Esophagus squamous epithelium (tissue), 5 donors: ENCODE measurements at regions not wholly inside any gene's neighbourhood (a gene's known extent, or its start where the extent isn't known, plus 50 kb on each side); places are given as distances from the start of the nearest gene placed in this dataset.

Experiments used
- DNase-seq: peaks from one replicate; lab custom pipeline; 2025; lab: John Stamatoyannopoulos, UW
- H3K27ac ChIP-seq, 4 donors: fragments of 200-600 bp; sonication (generic); one replicate each; pipeline ENCODE4 v1.5.1; 2016 to 2019; ENCODE audit warnings: mild to moderate bottlenecking in 1 of 4
- H3K27me3 ChIP-seq, 4 donors: fragments of 200-600 bp; sonication (generic); 1 replicate in 3 of 4; 2 replicates in 1 of 4; pipeline versions ENCODE4 v1.5.1 to v1.6.0; 2017 to 2021; ENCODE audit warnings: antibody characterized with exemption in 1 of 4
- H3K36me3 ChIP-seq, 3 donors: fragments of 200-600 bp; sonication (generic); one replicate each; pipeline ENCODE4 v1.5.1; 2016 to 2019
- H3K4me1 ChIP-seq, 3 donors: fragments of 200-600 bp; sonication (generic); one replicate each; pipeline ENCODE4 v1.5.1; 2017 to 2019
- H3K4me3 ChIP-seq, 4 donors: fragments of 200-600 bp; sonication (generic); 1 replicate in 3 of 4; 2 replicates in 1 of 4; pipeline ENCODE4 v1.5.1; 2016 to 2019; ENCODE audit warnings: mild to moderate bottlenecking in 2 of 4, moderate library complexity in 1 of 4
- H3K9me3 ChIP-seq, 3 donors: fragments of 200-600 bp; sonication (generic); one replicate each; pipeline ENCODE4 v1.5.1; 2016 to 2019
- CTCF ChIP-seq, 6 experiments: fragments of 450-650 bp in 4 of 6; fragments of 200-600 bp in 2 of 6; sonication (generic) in 2 of 6; IDR thresholded peaks; one replicate each; pipeline ENCODE4 v1.5.1; 2016 to 2019; ENCODE audit warnings: antibody characterized with exemption in 6 of 6, mild to moderate bottlenecking in 4 of 6, moderate library complexity in 4 of 6
- POLR2A ChIP-seq, 4 donors: fragments of 450-650 bp; IDR thresholded peaks; one replicate each; pipeline ENCODE4 v1.6.1; 2017; ENCODE audit warnings: antibody characterized with exemption in 4 of 4, mild to moderate bottlenecking in 4 of 4, moderate library complexity in 3 of 4
- WGBS, 2 donors: methylation state at CpG; one replicate each; pipeline ENCODE4 v1.1.5; 2018; 5-methylcytosine and 5-hydroxymethylcytosine counted together
- intact Hi-C: fragments of 100-400 bp; cut with DNase I; formaldehyde crosslinking; loops from one replicate; pipeline ENCODE4 v1.15.0; 2022
- donor health status: DM: yes; HTN: yes; CAD: no.

DNA sequence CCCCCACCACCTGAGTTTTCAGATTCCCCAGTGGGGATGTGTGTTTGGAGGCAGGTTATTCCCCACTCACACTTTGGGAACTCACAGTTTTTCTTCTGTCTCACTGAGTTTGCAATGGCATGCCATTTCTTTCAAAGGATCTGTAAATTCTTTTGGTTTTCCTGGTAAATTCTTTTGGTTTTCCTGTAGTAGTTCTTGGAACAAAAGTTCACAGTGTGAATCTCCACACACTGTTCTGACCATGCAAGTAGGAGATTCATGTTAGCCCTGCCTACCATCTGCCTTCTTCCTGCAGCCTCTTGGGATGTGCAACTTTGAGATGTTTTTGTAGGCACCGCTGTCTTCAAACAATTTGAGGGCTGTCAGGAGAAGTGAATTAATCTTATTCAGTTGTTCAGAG is 165.6 kb upstream of the OGFRL1 start:
- TF ChIP-seq POLR2A (IDR thresholded peaks at IDR 0.05) = no peak
- no peak for TF ChIP-seq CTCF (IDR thresholded peaks at IDR 0.05)
- 88 to 91% methylated on average over 1 of the region's 1 CpG for WGBS, 2 donors
- H3K4me1 ChIP-seq = no peaks in the 10 kb centered on the region
- H3K27ac ChIP-seq = no peak overlapping the region
- H3K36me3 ChIP-seq = no peaks in the 10 kb centered on the region
- H3K27me3 ChIP-seq = no peaks in the 10 kb centered on the region
- H3K9me3 ChIP-seq = peaks cover 0 to 9% (median 0%) of the 10 kb centered on the region in 3 donors
- intact Hi-C loops = no loop called here
- no peak overlapping the region for H3K4me3 ChIP-seq
- DNase-seq = no peak

DNA sequence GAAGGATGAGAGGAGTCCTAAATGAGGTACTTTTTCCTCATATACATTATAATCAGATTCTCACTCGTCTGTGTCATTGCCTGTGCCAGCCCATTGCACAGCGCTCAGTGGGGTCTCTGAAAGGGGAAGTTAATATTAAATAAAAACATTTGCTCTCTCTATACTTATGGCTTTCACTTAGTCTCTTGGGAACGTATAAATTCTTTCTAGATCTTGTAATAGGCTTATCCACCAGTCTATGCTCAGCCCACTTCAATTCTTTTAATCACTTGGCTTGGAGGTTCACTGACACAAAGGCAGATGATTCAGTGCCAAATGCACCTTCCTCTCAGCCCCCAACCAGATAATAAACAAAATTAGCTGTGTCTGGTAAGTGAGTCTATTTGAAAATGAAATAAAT is 164.3 kb upstream of the OGFRL1 start:
- Histone ChIP-seq H3K4me1 (no peaks in the 10 kb centered on the region), H3K36me3 (no peaks in the 10 kb centered on the region), H3K27me3 (no peaks in the 10 kb centered on the region), H3K27ac (no peak overlapping the region), H3K9me3 (peaks cover 0 to 6% (median 0%) of the 10 kb centered on the region in 3 donors), H3K4me3 (no peak overlapping the region)
- TF ChIP-seq POLR2A (IDR thresholded peaks at IDR 0.05) (no peak), CTCF (IDR thresholded peaks at IDR 0.05) (no peak)
- no peak for DNase-seq
- 60 to 77% methylated on average over 3 of the region's 3 CpGs for WGBS, 2 donors
- intact Hi-C loops = no loop called here

DNA sequence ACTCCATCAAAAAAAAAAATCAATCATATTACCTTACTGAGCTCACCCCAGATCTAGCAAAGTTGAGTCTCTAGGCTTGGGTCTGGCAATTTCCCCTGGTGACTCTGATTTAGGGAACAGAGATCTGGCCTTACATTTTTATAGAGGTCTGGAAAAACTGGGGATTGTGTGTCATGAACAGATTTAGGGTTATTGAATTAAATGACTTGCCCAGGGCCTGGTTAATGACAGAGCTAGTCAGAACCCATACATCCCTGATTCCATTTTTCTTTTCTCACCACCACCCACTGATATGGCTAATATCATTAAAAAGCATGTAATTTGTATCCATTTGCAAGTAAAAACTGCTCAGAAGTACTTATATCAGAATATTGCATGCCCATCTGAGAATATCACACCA is 163.4 kb upstream of the OGFRL1 start:
- no peak overlapping the region for H3K27ac ChIP-seq
- H3K9me3 ChIP-seq = peaks cover 0 to 4% (median 0%) of the 10 kb centered on the region in 3 donors
- DNase-seq = no peak
- no peaks in the 10 kb centered on the region for H3K4me1 ChIP-seq
- H3K27me3 ChIP-seq = no peaks in the 10 kb centered on the region
- H3K4me3 ChIP-seq = no peak overlapping the region
- intact Hi-C loops = no loop called here
- H3K36me3 ChIP-seq = no peaks in the 10 kb centered on the region
- TF ChIP-seq POLR2A (IDR thresholded peaks at IDR 0.05) (no peak), CTCF (IDR thresholded peaks at IDR 0.05) (no peak)

- Histone ChIP-seq H3K4me1 (no peaks in the 10 kb centered on the region), H3K27ac (no peak overlapping the region), H3K36me3 (no peaks in the 10 kb centered on the region), H3K9me3 (peaks cover 0 to 4% (median 0%) of the 10 kb centered on the region in 3 donors), H3K27me3 (no peaks in the 10 kb centered on the region), H3K4me3 (no peak overlapping the region)
- no peak for DNase-seq
- intact Hi-C loops = no loop called here
- TF ChIP-seq CTCF (IDR thresholded peaks at IDR 0.05) (no peak), POLR2A (IDR thresholded peaks at IDR 0.05) (no peak)
- 37 to 63% methylated on average over 1 of the region's 1 CpG for WGBS, 2 donors
Measured at GRCh38 chr6:71126506-71126905, 162.1 kb upstream of the OGFRL1 start.

DNA sequence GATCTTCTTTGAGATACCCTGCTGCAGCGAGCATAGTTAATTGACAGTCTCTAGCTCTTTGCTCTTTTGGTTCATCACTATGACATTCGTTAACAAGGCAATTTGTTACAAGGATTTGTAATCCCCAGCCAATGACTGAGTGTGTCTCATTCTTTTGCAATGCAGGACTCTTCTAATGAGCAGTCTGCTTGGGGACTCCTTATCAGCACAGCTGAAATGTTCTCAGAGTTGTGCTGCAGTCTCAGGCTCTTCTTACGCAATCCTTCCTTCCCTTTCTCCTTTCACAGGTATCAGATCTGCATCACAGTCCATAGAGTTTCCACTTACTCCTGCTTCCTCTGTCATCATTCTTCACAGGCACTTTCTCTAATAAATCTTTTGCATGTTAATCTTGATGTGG is 161.2 kb upstream of the OGFRL1 start:
- TF ChIP-seq POLR2A (IDR thresholded peaks at IDR 0.05) (no peak), CTCF (IDR thresholded peaks at IDR 0.05) (no peak)
- H3K27me3 ChIP-seq = no peaks in the 10 kb centered on the region
- intact Hi-C loops = no loop called here
- no peaks in the 10 kb centered on the region for H3K4me1 ChIP-seq
- H3K36me3 ChIP-seq = no peaks in the 10 kb centered on the region
- no peak overlapping the region for H3K4me3 ChIP-seq
- H3K27ac ChIP-seq = no peak overlapping the region
- no peak for DNase-seq
- peaks cover 0 to 4% (median 0%) of the 10 kb centered on the region in 3 donors for H3K9me3 ChIP-seq
- WGBS, 2 donors = 86 to 88% methylated on average over 3 of the region's 3 CpGs
